ENCODE measurements at regions not wholly inside any gene's neighbourhood (a gene's known extent, or its start where the extent isn't known, plus 50 kb on each side); places are given as distances from the start of the nearest gene placed in this dataset.
"Not testable (repeated sequence)": the region's sequence is repeated elsewhere in the genome, so short reads cannot be mapped to it uniquely, and the experiment has no call there.

DNA sequence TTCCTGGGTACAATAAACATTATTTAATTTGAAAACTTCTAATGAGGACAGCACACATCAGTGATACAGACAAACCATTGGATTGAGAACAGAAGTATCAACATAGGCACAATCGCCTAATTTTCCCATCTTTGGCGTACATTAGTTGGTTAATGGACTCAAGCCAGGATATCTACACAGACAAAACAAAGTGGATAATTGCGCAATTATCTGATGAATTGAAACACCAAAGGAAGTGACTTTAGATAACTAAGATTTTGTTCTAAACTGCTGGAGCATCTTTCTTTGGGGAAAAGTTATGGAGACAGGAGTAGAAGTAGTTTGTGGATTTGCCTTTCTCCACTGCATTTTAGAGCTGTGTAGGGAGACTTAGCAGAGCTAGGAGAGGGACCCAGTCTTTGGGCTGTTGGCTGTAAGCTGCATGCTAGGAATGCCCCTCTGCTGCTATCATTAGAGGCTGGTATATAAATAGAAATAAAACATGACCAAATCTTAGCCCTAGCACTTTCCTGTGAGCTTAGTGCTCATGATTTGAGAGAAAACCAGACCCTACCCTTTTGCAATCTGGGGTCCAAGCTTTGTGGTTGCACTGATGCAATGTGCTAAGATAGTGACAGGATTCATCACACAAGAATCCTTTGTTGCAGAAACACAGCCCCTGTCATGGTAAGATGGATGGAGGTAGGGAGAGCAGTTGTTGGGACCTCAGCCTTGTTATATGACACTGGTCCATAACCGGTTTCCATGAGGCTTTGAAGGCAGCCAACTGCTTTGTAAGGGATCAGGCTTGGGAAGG, 264.5 kb upstream of the PIK3C3 start:
- no peak for DNase-seq

DNA sequence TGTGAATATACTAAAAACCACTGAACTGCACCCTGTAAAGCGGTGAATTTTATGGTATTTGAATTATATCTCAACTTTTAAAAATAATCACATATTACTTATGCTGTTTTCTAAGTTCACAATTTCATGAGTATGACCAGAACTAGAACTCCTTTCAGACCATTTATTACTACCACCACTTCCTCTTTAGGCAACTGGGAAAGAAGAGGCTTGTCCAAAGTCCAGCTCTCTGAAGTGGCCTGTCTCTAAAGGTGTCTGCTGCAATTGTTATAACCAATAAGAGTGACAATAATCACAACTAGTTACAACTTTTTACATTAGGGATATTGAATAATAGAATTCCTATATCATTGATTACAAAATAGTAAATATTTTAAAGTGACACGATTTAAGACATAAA, 267.9 kb upstream of the PIK3C3 start:
- no peak for DNase-seq

DNA sequence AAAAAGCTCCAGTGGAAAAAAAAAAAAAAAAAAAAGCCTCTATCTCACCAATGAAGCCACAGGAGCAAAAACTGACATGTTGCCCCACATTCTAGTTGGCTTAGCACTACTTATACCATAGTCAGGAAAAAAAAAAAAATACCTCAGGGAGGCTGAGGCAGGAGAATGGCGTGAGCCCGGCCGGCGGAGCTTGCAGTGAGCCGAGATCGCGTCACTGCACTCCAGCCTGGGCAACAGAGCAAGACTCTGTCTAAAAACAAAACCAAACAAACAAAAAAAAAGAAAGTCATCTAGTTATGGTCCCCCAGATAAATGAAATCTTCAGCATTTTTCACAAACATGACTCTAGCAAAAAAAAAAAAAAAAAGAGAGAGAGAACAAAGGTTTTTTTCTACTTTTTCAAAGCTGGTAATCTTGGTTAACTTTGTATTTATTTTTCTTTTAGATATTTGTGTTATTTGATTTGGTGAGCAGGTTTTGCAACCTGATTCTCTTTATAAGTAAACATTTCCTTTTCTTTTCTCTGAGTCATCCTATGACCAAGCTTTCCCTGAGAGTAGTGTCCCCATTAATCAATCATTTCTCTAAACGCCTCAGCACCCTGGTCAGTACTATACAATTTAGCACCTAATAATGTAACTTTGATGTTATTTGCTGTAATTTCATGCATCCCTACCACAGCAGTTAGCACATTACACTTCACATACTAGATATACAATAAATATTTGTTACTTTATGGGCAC, 273.7 kb upstream of the PIK3C3 start:
- no peak for DNase-seq

DNA sequence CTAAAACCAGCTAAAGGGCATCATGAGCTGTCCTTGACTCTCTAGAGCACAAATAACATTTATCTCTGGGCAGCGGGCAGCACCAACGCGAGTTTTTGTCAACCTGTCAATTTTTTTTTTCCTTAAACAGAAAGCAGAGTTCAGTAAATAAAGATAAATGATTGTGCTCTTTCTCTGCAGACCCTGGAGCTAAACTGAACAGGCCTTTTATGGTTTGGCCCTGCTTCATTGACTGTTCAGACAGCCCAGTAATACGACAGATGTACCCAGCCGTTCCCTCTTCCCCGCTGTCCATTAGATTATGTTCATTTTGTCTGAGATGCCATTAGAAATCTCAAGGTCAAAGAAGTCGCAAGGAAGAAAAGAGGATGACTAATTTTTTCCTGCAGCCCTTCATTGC, 280.5 kb upstream of the PIK3C3 start:
- no peak for DNase-seq

DNA sequence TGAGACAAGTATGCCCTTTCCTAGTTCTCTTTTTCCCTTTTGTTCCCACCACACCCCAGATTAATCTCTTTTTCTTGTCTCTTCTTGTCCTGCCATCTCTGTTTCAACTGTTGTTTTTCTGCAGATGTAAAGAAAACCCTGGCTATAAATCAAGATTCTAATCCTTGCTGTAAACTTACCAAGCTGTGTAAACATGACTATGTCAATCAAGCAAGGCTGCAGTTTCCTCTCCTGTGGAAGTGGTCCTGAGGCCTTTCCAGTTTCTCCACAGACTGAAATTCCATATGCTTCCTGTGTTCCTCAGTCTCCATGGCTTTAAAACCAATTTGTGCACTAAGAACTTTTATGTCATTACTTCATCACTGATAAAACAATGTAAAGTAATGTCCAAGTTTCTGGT, 288.8 kb upstream of the PIK3C3 start:
- DNase-seq = no peak

DNA sequence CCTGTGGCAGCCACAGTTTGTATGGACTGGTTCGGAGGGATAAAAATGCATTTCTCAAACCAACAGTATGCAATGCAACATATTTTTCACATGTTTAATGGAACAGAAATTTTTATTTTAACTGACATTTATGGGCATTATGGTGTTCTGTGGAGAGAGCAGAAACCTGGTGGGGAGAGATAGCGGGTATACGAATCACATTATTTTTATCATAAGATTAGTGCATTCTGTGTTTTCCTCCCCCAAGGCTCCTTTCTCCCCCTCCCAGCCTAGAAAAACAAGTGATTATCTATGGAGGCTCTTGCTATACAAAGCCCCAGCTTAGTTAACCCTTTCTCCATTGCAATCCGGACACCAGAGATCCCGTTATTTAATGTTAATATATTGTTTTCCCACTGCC, 289.8 kb upstream of the PIK3C3 start:
- no peak for DNase-seq

DNA sequence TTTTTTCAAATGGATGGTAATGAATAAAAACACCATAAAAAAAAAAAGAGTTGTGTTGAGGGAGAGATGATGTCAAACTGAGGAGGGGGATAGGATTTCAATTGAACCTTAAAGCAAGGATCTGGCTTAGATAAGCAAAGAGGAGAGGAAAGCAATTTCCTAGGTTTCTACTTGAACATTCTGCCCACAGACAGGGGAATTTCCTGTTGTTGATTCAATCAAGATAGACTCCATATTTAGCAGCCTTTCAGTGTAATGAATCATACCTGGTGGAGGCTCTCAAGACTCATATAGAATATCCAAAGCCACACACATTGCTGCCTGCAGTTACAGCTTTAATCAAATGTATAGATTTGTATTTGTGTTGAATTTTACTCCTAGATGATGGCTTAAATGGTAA, 294.4 kb upstream of the PIK3C3 start:
- DNase-seq = no peak

DNA sequence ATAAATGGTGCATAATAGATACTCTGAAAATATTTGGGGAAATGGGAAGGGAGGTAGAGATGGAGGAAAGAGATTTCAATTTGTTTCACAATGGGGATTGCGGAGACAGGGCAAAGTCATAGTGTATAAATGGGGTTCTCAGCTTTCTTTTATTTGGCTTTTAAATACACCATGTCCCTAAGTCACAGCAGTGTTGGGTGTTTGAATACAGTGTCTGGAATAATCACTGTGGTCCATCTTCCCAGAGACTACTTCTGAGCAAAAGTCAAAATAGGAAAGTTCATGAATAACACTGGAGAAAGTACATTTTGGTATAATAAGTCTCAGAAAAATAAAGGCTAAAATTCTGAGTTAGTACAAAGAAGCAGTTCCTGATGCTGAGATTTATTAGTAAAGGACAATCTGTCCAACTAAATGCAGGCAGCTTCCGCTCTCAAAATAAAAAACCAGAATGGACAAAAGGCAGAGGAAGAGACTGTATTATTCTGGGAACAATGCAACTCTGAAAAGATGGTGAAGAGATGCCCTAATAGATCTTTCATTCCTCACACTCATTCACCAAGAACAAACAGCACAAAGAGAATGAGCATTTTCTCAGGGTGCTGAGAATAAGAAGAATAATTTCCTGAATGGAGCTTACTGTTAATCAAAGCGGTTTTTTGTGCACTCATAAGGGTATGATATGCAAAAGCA, 295.4 kb upstream of the PIK3C3 start:
- no peak for DNase-seq

DNA sequence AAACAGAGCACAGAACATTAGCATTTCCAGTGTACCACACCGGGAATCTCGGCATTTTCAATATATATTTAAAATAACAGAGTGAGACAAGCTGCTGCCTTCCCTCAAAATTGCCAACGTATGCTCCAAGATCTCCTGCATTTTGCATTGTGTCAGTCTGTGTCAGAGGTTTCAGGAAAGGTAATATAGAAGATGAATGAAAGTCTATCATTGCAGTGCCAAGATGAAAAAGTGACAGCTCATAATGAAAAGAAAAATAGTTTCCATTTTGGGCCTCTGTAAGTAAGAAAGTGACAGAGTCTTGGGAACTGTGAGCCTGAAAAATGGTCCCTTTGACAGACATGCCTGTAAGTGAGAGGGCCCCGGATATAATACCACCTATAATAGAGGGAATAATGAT, 297.8 kb upstream of the PIK3C3 start:
- no peak for DNase-seq

DNA sequence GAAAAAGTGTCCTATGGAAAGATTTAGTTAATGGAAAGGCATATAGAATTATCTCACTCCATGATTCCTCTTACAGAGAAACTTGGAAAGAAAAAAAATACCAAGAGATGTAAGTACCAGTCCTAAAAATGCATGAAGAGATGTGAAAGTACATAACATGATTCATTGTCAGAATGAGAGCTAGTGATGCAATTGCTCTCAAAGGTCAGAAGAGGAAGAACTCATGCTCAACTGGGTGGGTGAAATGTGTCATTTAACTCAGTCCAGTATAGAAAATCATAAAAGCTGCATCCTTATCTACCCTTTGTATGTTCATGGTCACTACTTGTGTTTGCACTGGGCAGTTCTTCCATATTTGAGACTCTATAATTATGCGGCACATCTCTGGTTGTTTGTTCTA, 300.0 kb upstream of the PIK3C3 start:
- DNase-seq = no peak

DNA sequence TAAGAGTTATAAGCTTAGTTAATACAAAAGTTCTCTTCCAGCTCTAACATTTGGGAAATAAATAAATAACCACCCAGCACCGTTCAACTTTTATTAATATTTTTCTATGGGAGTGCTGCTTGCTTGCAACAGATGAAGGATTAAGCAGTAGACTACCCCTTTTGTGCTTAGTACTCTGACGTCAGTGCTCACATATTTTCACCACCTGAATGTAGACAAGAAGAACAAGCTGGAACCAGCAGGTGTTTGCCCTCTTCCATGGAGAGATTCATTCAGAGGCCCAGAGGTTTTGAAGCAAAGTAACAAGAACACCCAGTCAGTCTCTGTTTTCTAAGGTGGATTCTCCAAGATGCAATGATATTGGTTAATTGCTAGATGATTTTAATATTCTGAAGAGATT, 307.1 kb upstream of the PIK3C3 start:
- DNase-seq = no peak

DNA sequence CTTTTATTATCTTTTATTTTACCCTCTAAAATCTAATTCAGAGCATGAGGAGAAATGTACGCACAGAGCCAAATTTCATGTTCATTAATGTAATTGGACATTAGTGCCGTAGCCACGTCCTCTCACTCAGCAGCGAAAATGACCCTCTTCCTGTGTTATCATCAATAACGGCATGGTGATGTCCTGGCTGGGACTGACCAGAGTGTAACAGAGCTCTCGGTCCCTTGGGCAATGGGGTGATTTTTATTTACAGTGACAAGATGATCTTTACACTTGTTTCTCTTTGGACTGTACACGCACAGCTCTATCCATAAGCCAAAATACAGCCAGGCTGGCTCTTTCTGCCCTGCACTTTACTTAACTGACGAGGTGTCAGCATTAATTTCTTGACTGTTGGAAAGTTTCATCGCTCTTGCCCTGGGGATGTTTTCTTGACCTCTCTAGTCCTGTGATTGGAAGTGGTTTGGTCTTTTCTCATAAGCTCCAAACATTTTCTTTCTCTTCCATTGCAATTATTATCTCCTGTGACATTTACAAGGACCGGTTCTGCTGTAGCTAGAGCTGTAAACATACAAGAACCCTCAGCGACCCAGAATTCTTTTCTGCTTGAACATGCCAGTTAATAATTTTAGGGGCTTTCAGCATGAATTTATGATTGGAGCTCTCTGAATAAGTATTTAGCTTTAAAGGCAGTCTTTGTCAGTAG, 308.0 kb upstream of the PIK3C3 start:
- DNase-seq = no peak

DNA sequence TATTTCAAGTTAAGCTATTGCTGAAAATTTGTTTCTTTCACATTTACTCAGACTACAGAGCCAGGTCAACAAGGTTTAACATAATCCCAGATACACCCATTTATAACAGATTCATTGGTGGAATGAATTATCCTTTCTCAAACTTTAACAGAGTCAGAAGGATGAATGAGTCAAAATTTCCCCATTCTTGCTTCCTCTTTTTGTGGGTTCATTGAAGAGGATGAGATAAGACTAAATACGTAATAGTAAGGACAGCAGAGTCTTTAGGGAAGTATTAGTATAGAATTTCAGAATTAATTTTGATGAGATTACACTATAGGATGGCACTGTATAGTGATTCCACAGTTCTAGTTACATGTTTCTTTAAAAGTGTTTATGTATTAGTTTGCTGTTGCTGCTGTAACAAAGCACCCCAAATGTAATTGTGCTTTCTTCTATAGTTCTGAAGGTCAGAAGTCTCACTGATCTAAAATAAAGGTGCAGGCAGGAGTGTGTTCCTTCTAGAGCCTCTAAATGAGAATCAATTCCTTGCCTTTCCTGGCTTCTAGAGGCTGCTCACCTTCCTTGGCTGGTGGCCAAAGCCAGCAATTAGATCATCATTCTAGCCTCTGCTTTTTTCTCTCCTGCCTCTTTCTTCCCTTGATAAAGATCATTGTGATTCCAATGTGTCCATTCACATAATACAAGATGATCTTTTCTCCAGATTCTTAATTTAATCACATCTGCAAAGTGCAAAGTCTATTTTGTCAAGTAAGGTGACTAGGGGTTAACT, 309.3 kb upstream of the PIK3C3 start:
- DNase-seq = no peak

DNA sequence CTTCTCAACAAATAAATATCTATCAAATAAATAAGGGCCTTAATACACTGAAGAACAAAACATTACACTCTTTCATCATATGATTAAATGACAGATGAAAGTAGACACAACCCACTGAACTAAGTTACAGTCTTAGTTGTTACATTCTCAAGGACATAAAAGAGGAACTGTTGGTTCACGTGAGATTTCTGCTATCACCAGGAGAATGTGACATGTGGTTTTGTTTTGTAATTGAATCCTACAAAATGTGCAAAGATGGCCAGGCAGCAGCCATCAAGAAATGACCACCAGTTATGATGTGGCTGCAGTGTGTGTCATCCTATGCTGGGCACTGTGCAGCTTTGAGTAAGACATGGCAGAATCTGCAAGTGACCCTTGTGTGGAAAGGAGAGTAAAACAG, 310.6 kb upstream of the PIK3C3 start:
- no peak for DNase-seq

DNA sequence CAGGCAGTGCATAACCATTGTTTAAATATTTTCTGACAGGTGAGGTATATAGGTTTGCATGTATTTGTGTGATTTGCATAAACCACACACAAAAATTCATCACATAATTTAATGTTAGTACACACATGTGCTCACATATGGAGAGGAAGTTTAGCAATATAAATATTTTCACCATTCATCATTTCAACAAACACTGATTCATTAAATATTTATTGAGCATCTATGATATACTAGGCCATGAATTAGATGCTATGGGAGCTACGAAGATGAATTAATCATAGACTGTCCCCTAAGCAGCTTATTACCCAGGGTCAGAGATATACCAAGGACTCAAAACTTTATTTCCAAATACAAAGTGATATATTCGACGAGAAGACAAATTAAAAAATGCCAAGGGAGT, 311.6 kb upstream of the PIK3C3 start:
- DNase-seq = no peak

DNA sequence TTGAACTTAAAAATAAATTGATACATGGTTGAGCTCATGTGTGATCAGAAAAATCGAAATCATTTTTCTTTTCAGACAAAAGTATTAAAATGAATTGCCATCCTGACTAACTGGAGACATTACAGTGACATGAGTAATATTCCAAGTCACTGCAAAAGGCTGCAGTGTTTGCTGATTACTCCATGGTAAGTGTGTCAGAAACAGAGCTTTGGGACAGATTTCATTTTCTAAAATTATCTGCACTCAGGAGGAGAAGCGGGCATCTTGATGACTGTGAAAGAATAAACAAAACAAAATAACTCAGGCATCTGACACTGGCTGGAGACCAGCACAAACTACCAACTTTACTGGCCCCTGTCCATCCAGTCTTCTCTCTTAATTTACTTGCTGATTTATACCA, 312.3 kb upstream of the PIK3C3 start:
- no peak for DNase-seq

DNA sequence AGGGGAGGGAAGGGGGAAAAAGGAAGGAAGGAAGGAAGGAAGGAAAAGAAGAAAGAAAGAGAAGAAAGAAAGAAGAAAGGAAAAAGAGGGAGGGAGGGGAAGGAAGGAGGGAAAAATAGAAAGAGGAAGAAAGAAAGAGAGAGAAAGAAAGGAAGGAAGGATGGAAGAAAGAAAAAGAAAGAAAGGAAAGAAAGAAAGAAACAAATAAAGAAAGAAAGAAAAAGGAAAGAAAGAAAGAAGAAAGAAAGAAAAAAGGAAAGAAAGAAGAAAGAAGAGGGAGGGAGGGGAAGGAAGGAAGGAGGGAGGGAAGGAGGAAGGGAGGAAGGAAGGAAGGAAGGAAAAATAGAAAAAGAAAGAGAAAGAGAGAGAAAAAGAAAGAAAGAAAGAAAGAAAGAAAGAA, 315.8 kb upstream of the PIK3C3 start:
- DNase-seq = no peak

DNA sequence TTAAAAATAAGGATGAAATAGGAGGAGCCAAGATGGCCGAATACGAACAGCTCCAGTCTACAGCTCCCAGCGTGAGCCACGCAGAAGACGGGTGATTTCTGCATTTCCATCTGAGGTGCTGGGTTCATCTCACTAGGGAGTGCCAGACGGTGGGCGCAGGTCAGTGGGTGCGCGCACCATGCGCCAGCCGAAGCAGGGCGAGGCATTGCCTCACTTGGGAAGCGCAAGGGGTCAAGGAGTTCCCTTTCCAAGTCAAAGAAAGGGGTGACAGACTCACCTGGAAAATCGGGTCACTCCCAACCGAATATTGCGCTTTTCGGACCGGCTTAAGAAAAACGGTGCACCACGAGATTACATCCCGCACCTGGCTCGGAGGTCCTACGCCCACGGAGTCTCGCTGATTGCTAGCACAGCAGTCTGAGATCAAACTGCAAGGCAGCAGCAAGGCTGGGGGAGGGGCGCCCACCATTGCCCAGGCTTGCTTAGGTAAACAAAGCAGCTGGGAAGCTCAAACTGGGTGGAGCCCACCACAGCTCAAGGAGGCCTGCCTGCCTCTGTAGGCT, 323.2 kb upstream of the PIK3C3 start:
- not testable (repeated sequence) for DNase-seq

DNA sequence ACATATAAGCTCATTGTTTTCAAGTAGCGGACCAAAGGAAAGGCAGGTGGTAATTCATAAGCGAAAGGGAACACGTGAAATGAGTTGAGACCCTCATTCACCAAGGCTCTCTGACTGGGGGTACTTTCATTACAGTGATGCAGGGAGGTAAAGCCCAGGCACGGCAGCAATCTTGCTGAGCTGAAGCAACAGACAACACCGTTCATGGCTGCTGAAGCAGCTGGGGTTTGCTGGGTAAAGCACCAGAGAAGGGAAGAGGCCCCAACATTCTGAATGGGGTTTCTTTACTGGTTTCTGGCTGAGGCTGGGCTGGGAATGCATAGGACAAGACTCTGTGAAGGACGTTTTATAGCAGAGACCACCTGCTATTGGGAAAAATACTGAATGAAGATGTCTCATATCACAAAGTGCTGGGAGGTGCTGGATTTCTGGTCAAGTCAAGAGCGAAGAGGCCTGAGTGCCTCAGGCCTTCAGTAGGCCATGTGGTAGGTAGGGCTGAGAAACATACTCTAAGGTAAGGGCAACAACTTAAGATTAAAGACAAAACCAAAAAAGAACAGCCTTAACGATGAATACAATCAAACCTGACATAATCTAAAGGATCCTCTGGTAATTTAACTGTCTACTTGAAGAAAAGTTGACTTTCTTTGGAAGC, 324.7 kb upstream of the PIK3C3 start:
- no peak for DNase-seq

DNA sequence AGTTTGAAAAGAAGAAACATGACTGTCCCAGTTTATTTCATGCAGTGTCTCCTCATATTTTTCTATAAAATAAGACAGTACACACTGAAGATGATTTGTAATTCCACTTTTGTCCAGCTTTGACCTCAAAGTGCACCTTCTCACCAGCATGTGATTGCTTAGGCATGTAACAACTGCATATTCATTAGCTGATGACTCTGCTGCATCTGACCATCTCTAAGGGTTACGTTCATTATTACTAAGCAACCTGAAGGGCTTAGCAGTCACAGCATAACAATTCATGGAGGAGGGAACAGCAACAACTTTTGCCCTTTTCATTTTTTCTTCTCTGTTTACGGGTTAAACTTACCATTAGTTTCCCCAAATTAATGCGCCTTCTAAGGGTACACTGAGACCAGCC, 330.6 kb upstream of the PIK3C3 start:
- no peak for DNase-seq

DNA sequence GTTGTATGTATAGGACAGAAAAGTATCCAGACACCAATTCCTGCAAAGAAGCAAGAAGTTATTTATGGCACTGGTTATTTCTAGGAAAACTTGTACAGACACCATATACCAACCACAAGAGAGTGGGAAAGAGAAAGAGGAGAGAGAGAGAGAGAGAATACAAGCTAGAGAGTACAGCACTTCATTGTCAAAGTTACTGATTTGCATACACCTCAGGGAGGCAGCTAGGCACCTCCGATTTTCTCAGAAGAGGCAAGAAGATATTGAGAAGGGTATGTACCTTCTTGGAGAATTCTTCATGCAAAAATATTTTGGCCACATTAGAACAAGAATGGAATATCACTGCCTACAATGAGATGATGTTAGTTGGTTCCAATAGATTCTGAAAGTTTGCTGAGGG, 333.9 kb upstream of the PIK3C3 start:
- DNase-seq = no peak

DNA sequence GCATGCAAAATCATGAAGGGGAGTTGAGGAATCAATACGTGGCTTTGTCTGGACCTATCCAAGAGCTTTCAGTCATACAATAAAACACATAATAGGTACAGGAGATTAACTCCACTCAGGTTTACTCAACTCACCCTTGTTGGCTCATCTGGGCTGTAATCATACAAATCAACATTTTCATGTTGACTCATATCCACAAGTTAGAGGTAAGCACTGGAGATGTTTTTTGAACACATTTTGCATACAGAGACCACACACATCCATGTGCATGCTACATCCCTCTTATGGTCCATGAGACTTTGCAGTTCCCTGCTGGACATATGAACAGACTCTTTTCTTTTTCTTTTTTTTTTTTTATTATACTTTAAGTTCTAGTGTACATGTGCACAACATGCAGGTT, 336.9 kb upstream of the PIK3C3 start:
- DNase-seq = no peak

All from NCI-H187 (cell line).